ENCODE measurements at regions not wholly inside any gene's neighbourhood (a gene's known extent, or its start where the extent isn't known, plus 50 kb on each side); places are given as distances from the start of the nearest gene placed in this dataset.
A peak's percentile ranks its signal among the peaks of the same experiment; 100 is the strongest.
"Not testable (repeated sequence)": the region's sequence is repeated elsewhere in the genome, so short reads cannot be mapped to it uniquely, and the experiment has no call there.

DNA sequence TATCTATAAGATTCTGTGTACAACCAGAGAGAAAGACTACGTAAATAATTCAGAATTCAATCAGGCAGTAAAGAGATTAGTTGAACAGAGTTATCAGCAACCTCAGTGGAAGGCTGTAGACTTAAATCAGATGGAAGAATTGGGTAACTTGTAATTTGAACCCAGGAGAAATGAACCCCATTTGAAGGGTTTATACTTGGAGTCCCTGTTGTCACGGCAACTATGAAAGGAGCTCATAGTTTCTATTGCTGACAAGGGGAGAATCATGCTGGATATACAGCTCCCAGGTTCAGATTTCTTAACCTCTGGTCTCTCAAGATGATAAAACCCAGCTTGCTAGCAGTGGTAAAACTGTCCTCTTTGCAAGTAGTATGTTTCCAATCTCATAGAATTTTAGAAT, 54.4 kb upstream of the BMP4 start:
- DNase-seq = peak; percentile 36

DNA sequence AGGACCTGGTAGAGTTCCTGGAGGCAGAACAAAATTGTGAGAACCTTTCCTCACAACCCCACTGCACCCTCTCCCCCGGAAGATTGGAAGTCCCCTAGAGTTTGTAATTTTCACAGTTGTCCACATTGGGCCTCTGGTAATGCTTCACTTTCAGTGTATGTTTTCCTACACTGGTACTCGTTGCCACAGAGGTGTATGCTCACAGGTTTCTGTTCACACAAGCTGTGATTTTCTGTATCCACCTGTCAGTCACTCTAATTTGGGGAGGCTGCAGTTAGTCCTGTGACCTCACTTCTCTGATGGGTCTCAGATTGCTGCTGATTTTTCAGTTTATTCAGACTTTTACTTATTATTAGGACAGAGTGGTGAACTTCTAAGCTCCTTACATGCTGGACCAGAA, 66.4 kb upstream of the BMP4 start:
- no peak for DNase-seq

DNA sequence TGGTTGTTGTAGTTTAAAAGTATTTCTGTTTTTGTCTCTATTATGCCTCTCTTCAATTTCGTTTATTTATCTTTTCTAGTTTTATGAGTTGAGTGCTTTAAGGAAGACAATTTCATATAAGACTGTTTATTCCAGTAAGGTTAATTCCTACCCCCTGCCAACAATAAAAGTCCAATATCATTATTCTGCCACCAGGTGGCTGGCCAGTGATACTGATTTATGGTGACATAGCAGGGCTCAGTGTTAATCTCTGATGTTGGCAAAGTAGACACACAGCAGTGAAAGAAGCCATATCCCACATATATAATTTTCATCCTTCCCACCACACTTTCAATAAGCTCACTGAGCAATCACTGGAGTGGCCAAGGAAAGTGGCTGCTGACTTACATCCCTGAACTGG, 69.0 kb upstream of the BMP4 start:
- DNase-seq = no peak

DNA sequence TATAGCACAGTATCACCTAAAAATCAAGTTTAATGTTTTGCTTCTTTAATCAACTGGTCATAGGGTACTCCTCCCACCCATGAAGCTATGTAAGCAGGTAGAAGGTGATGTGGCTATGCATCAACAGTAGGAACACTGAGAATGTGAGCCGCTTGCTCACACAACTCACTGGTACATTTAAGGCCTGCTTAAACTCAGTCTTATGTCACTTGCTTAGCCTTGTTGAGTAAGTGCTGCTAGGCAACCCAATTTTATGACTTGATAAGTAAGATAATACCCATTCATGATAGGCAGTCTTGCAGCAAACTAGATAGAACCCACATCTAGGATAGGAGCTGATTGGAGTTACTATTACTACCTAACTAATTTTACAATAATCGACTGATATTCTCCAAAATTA, 70.0 kb upstream of the BMP4 start:
- DNase-seq = no peak

DNA sequence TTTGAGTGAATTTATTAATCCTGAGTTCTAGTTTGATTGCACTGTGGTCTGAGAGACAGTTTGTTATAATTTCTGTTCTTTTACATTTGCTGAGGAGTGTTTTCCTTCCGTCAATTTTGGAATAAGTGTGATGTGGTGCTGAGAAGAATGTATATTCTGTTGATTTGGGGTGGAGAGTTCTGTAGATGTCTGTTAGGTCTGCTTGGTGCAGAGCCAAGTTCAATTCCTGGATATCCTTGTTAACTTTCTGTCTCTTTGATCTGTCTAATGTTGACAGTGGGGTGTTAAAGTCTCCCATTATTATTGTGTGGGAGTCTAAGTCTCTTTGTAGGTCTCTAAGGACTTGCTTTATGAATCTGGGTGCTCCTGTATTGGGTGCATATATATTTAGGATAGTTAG, 74.4 kb upstream of the BMP4 start:
- not testable (repeated sequence) for DNase-seq

DNA sequence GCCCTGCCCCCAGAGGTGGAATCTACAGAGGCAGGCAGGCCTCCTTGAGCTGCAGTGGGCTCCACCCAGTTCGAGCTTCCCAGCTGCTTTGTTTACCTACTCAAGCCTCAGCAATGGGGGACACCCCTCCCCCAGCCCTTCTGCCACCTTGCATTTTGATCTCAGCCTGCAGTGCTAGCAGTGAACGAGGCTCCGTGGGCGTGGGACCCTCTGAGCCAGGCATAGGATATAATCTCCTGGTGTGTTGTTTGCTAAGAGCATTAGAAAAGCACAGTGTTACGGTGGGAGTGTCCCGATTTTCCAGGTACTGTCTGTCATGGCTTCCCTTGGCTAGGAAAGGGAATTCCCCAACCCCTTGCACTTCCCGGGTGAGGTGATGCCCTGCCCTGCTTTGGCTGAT, 76.7 kb upstream of the BMP4 start:
- not testable (repeated sequence) for DNase-seq

DNA sequence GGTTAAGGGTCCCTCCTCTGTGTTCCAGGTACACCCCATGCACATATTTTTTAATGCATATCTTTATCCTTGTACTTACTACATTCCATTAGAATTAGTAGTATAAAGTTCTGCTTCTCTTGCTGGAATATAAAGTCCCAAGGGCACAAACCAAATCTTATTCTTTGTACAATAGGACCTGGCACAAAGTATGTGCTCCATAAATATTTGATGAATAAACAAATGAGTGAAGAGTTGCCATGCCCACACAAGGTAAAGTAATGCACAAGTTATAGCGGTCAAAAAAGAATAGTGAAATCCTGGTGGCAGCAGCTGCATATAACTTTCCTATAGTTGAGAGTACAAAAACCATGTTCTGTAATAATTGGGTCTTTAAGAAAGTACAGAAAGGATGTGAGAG, 82.1 kb upstream of the BMP4 start:
- DNase-seq = no peak

DNA sequence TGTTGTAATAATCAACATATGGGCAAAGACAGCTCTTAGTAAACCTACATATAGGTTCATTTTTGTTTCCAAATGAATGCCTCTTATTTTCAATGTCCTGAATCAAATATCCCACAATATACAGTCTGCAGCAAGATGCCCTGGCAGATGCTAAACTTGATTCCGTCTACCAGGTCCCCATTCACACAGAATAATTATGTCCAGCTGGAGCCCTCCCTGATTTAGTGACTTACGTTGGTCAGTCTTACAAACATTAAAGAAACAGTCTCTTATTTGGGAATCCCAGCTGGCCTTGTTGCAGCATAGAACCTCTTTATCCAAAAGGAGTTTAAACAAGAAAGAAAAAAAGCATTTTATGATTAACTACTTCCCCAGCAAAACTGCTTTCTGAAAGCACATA, 82.7 kb upstream of the BMP4 start:
- no peak for DNase-seq

DNA sequence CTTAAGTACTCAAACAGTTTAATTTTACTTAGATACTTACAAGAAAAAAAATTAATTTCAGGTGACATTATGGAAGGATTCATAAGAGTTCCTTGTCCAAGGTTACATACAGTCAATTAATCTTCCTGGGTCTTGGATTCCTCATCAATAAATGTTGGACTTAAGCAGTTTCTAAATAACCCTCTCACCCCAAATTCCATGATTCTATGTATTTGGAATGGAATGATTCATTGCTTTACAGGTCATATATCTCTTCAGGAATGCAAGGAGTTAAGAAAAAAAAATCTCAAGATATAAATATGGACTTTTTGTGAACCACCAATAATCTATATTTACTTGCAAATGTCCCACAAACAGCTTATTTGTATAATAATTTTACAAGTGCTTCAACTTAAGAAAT, 84.2 kb upstream of the BMP4 start:
- DNase-seq = no peak

DNA sequence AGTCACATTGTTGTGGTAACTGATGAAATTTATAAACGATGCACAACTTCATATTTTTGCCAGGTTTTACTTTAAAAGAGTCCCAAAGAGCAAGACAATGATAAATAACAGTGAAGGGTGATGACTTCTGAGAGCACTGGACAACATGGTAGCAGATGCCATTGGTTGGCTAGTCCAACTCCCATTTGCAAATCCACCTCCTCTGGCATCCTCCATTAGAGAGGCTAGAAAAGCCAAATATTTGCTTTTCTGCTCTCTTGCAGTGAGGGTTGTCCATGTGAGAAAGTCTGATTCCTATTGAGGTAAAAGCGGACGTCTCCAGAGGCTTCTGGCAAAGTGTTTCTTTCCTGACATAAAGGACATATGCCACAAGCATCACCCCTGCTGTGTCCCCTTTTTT, 89.6 kb upstream of the BMP4 start:
- DNase-seq = no peak

DNA sequence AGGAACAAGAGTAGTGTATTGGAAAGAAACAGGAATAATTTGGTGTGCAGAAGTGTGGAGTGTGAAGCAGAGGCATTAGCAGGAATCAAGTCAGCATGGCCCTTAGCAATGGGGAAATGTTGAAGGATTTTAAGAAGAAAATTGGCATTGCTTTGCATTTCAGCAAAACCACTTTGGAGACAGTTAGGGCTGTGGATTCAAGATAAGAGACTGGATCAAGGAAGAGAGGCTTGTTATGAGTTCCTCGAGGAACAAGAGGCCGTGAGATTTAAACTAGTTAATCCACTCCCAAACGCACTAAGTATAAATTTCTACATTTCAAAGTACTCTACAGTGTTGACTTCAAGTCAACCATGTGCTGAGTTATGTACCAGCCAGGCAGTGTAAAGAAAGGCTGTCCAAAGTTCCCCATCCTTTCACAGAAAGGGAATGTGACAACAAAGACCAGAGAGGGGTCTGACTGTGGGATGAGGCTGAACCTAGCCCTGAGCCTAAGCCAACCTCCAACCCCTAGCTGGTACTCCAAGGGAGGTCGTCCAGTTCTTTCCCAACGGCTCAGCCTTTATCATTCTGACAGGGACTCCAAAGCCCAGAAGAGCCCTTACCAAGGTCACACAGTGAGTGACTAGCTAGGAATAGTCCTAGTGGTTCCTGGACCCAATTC, 91.2 kb upstream of the BMP4 start:
- no peak for DNase-seq

DNA sequence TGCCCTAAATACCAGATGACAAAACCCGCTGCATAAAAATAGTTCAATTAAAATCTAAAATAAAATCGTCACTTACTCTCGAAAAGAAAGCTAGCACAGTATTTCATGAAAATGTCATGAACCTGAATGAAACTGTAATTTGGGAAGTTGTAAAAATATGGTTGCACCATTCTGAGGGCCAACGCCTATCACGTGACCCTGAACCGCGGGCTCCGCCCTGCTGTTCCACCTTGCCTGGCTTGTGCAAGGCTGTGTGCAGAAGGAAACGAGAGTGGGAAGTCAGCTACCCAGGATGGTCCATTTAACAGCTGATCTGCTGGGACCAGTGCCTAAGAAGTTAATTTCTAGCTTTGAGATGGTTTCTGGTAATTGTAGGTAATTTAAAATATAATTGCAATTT, 91.7 kb upstream of the BMP4 start:
- no peak for DNase-seq

DNA sequence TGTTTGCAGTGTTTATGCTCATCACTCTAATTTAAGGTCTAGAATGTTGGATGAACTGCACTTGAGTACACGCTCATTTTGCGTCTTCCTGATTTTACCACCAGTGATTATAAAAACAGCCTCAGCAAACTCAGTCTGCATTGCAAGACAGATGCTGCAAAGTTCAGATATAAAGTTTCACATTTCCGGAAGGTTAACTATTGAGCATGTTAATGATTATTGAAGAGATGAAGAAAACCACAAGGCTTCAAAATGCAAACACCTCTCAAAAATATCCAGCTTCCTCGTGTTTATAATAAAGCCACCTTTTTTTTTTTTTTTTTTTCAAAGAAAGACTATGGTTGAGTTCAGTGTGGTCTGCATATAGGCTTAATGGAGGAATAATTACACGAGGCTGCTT, 92.1 kb upstream of the BMP4 start:
- DNase-seq = no peak

DNA sequence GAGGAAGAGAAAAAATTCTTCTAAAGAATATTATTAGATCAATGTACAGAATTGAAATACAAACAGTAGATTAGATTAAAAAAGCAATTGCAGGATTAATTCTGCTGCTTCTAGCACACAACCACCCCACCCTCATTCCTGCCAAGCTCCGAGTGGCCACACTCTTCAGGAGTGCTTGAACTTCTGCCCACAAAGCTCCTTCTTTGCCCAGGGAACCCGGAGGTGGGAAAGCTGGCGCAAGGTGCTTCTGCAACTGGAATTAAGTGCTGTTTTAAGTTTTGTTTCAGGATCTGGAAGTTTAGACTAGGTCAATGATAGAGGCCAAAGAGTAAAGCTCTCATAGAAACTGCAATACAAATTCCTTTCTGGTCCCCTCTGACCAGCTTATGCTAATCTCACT, 94.1 kb upstream of the BMP4 start:
- DNase-seq = no peak

DNA sequence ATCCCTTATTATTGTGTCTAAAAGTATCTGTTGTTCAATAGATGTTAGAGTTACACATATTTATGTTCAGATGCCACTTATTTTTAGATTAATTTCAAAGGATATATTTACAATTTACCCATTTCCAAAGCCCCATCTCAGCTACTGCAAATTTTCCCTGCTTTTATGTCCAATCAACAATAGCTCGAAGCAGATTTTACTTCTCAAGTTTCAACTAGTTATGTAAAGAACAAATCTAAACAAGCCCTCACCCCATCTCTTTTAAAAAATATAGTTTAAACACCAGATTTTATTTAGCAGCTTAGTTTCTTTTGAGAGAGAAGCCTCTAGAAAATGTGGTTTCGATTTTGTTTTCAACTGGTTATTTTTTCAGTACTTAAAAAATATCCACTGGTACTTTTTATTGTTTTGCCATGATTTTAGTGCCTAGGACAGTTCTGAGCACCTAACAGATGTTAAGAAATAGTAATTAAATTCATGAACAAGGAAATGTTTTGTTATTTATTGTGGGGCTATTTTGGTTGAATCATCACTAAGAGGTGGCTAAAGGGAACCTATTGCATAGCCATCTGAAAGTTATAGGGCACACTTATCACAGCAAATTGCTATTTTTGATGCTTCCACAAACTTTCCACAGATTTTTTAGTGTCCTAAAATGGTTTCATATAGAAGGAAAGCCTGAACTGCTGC, 96.2 kb upstream of the BMP4 start:
- DNase-seq = no peak

DNA sequence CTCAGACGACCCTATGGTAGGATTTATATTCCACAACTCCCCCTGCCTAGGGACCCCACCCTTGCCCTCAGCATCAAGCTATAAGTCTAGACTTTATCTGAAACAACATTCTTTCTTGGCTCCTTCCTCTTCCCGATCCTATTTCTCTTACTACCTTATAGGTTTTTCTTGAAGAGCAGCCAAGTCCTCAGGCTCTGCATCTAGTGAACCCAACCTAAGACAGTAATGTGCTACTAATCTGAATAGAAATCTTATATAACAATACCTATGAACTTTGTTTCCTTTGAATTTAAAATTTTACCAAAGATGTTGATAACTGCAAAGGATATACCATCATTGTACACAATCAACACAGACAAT, 96.7 kb upstream of the BMP4 start:
- no peak for DNase-seq

DNA sequence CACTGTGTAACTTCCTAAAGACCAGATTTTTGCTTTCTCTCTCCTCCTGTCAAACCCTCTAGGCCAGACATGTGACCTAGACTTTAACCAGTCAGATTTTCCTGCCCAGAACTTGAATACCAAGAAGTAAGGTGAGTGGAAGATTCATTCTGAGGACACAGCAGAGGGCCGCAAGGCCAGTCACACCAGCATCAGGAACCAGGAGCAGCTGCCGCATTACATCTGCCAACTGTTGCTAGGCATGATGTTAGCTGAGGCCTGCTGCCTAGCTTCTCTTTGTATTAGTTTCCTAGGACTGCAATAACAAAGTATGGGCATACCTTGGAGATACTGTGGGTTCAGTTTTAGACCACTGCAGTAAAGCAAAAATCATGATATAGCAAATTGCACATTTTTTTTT, 101.9 kb upstream of the BMP4 start:
- no peak for DNase-seq

DNA sequence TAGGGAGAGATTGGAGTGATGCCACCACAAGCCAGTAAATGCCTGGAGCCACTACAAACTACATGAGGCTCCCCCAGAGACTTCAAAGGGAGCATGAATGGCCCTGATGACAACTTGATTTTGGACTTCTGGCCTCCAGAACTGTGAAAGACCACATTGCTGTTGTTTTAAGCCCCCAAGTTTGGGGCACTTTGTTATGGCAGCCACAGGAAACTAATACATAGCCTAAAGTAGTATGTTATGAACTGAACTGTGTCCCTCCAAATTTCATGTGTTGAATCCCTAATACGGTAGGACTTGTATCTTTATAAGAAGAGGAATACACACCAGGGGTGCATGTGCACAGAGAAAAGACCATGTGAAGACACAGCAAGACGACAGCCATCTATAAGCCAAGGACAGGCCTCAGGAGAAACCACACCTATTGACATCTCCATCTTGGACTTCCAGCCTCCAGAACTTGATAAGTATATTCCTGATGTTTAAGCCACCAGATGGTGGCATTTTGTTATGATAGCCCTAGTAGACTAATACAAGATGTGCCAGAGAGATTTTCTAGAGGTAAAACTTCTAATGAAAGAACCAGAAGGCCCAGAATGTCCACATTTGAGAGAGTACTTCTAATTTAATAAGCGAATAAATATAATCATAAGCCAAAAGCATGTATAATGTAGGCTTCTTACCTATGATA, 127.1 kb upstream of the BMP4 start:
- no peak for DNase-seq

DNA sequence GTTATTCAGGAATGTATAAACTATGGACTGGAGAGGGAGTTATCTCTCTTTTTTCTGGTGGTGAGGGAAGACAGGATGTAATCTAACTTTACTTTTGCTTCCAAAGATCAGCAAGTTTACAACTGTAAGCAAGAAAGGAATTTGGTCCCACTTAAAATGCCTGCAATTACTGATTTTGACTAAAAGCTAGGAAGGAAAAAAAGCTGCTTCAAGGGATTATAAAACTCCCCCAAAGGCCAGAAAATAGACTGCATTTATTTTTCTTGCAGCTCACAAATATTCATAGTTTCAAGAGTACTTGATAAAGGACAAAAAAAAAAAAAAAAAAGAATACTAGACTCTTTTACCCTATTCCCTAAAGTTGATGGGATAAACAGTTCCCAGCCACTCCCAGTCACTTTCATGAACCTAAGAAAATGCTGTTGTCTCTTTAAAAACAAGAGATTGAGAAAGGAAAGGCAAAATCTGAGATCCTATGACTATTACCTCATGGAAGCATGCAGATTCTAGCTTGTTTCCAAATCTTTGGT, 128.7 kb upstream of the BMP4 start:
- no peak for DNase-seq

DNA sequence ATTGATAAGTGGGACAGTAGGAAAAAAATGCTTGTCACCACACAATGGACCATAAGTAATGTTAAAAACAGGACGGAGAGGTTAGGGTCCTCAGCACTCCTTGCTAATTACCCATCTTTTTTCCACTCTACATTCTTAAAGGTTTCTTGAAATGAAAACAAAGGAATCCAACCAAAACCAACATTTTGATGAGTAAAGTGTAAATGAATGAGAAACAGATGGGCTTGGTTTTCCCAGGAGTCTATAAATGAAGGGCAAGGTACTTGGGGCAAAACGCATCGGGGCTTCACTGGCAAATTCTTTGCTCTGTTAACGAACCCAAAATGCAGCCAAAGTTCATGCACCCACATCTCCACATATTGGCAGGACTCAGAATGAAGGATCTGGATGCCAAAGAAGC, 129.2 kb upstream of the BMP4 start:
- no peak for DNase-seq

DNA sequence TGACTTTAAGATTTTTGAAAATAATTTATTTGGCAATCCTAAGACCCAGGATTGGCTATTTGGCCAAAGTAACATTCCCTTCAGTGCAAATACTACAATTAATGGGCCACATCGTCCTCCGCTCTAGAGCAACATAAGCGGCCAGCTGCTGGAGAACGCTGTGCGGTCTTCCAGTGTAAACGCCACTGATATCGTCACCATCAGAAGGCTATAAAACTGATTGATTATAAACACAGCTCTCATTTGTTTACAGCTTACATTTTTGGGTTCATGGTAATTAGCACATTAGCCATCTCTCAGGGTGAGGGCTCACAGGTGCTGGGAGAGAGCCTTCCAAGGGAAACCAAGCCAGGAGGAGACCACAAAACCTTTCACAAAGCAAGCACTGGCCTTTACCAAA, 130.1 kb upstream of the BMP4 start:
- DNase-seq = no peak

DNA sequence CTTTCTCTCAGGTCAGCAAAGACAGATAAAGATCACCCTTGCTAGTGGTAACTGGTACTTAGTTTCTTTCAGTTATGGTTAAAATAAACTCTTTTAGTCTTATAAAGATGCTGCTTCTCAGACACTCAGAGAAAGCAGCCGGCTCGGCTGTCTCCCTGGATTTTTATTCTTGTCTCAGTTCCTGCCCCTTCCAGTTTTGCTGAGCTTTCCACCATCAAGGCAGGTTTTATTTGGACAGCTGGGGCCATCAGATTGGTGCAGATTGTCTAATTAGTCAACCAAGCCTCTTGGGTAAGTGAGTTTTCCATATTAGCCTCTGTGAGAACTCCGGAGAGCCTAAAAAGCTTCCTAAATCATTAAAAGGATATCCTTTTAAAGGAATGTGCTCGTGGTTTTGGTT, 130.8 kb upstream of the BMP4 start:
- DNase-seq = no peak

DNA sequence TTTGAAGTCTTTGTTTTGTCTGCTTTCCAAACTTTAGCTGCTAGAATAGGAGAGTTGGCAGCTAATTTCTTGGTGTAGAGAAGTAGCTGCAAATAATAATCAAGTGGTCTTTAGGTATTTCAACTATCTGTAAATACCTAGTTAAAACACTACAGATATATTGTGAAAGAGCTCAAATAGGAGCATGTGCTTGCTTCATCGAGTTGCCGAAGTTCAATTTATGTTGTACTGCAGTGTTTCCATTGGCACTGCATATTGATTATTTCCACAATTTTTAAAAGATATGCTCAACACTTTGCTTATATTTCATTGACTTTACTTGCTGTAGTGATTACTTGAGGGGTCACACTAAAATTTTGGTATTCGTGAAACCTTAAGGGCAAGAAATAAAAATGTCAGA, 131.6 kb upstream of the BMP4 start:
- no peak for DNase-seq

DNA sequence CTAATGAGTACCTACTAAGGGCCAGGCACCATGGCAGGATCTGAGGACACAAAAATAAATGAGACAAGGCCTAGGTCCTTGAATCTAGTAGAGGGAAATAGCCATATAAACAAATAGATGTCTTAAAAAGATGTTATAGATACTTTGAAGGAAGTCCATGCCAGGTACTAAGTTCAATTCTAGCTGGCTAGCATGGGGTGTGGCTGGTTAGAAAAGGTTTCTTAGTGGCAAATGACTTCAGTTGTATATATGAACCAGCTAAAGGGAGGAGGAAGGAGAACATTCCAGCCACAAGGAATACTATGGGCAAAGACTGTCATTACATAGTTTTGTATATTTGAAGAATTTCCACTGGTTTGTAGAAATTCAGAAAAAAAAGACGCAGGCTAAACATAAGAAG, 133.6 kb upstream of the BMP4 start:
- no peak for DNase-seq

DNA sequence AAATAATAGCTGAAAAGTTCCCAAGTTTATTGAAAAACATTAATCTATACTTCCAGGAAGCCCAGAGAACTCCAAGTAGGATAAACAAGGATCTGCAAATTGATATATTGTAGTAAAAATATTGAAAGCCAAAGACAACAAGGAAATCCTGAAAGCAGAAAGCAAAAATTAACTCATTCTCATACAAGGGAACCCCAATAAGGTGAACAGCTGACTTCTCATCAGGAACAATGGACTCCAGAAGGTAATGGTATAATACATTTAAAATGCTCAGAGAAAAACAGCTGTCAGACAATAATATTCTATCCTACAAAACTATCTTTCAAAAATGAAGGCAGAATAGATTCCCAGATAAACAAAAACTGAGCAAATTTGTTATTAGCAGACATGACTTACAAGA, 138.1 kb upstream of the BMP4 start:
- DNase-seq = no peak

Measured in NCI-H524 treated with DMSO at 0.1 percent for 48 hours (cell line).